ENCODE measurements at regions not wholly inside any gene's neighbourhood (a gene's known extent, or its start where the extent isn't known, plus 50 kb on each side); places are given as distances from the start of the nearest gene placed in this dataset.

- Histone ChIP-seq H4K20me1 (ENCODE audit: insufficient read depth) (no peaks in the 10 kb centered on the region), H3K4me2 (no peak overlapping the region), H3K79me2 (ENCODE audit: low read depth) (no peaks in the 10 kb centered on the region), H3F3A (ENCODE audit: insufficient read depth, low read depth) (no peaks in the 10 kb centered on the region), H3K27me3 (ENCODE audit: insufficient read depth, low read depth) (no peaks in the 10 kb centered on the region), H3K27ac (no peak overlapping the region), H3K36me3 (ENCODE audit: low read depth) (no peaks in the 10 kb centered on the region), H3K9me2 (ENCODE audit: insufficient read depth) (no peaks in the 10 kb centered on the region), H2AFZ (no peak overlapping the region), H3K4me1 (replicated peaks; ENCODE audit: insufficient read depth) (no peaks in the 10 kb centered on the region), H3K9me3 (ENCODE audit: insufficient read depth, low read depth) (no peaks in the 10 kb centered on the region; the same call in 1 of the 2 replicates), H3K4me3 (no peak overlapping the region)
- no peak for TF ChIP-seq CTCF (conservative IDR thresholded peaks at IDR 0.05)
- no peak for TF ChIP-seq EZH2 (IDR thresholded peaks at IDR 0.05; ENCODE audit: low read depth)
- no TSS peak for BruUV-seq (replicated peaks)
- DNase-seq, result no peak
- intact Hi-C loops (cut with micrococcal nuclease; ENCODE audit: unreplicated experiment), result no loop called here
- ChIA-PET CTCF (no interaction called here), POLR2A (ENCODE audit: unreplicated experiment) (no interaction called here)
These were observed 130.5 kb upstream of the PRSS1 start for GRCh38 chr7:142618655-142619351.

GRCh38 chr7:142616842-142617241 is 132.4 kb upstream of the PRSS1 start:
- CTCF ChIA-PET, result no interaction called here

GRCh38 chr7:142616121-142616643 is 133.1 kb upstream of the PRSS1 start:
- Histone ChIP-seq H3K27ac (no peak overlapping the region), H3K4me3 (no peak overlapping the region), H2AFZ (no peak overlapping the region), H3K36me3 (ENCODE audit: low read depth) (no peaks in the 10 kb centered on the region), H3K9me2 (ENCODE audit: insufficient read depth) (no peaks in the 10 kb centered on the region), H3K79me2 (ENCODE audit: low read depth) (no peaks in the 10 kb centered on the region), H4K20me1 (ENCODE audit: insufficient read depth) (no peaks in the 10 kb centered on the region), H3F3A (ENCODE audit: insufficient read depth, low read depth) (no peaks in the 10 kb centered on the region), H3K4me1 (replicated peaks; ENCODE audit: insufficient read depth) (no peaks in the 10 kb centered on the region), H3K27me3 (ENCODE audit: insufficient read depth, low read depth) (no peaks in the 10 kb centered on the region), H3K4me2 (no peak overlapping the region), H3K9me3 (ENCODE audit: insufficient read depth, low read depth) (no peaks in the 10 kb centered on the region; the same call in 1 of the 2 replicates)
- ChIA-PET CTCF (no interaction called here), POLR2A (ENCODE audit: unreplicated experiment) (no interaction called here)
- no peak for DNase-seq
- intact Hi-C loops (cut with micrococcal nuclease; ENCODE audit: unreplicated experiment), result no loop called here
- TF ChIP-seq EZH2 (IDR thresholded peaks at IDR 0.05; ENCODE audit: low read depth) (no peak), CTCF (conservative IDR thresholded peaks at IDR 0.05) (no peak)
- no TSS peak for BruUV-seq (replicated peaks)

More at GRCh38 chr7:142616842-142617241, 132.4 kb upstream of the PRSS1 start:
- Histone ChIP-seq H3K4me3 (no peak overlapping the region), H3K27ac (no peak overlapping the region), H3K9me2 (ENCODE audit: insufficient read depth) (no peaks in the 10 kb centered on the region), H3K79me2 (ENCODE audit: low read depth) (no peaks in the 10 kb centered on the region), H3K9me3 (ENCODE audit: insufficient read depth, low read depth) (no peaks in the 10 kb centered on the region; the same call in 1 of the 2 replicates), H3K36me3 (ENCODE audit: low read depth) (no peaks in the 10 kb centered on the region), H4K20me1 (ENCODE audit: insufficient read depth) (no peaks in the 10 kb centered on the region), H3K27me3 (ENCODE audit: insufficient read depth, low read depth) (no peaks in the 10 kb centered on the region), H3F3A (ENCODE audit: insufficient read depth, low read depth) (no peaks in the 10 kb centered on the region), H3K4me2 (no peak overlapping the region), H3K4me1 (replicated peaks; ENCODE audit: insufficient read depth) (no peaks in the 10 kb centered on the region), H2AFZ (no peak overlapping the region)
- no TSS peak for BruUV-seq (replicated peaks)
- intact Hi-C loops (cut with micrococcal nuclease; ENCODE audit: unreplicated experiment), result no loop called here
- POLR2A ChIA-PET (ENCODE audit: unreplicated experiment), result no interaction called here
- DNase-seq, result no peak
- TF ChIP-seq CTCF (conservative IDR thresholded peaks at IDR 0.05) (no peak), EZH2 (IDR thresholded peaks at IDR 0.05; ENCODE audit: low read depth) (no peak)

Measured in PC-9 (cell line).